Caco-2 (cell line): ENCODE measurements at regions not wholly inside any gene's neighbourhood (a gene's known extent, or its start where the extent isn't known, plus 50 kb on each side); places are given as distances from the start of the nearest gene placed in this dataset.

Experiments used
- BruUV-seq: library from RNA; stranded (reverse); fragments of 400-500 nt; replicated peaks from 2 replicates; lab custom pipeline; 2021; lab: Mats Ljungman, UMichigan
- CTCF ChIA-PET: fragments of 300-600 bp; sonication (Branson Sonifier 250); formaldehyde crosslinking; loops from one replicate; lab custom pipeline; 2022; ENCODE audit warnings: antibody characterized with exemption; lab: Charles Lee
- POLR2A ChIA-PET: fragments of 300-600 bp; sonication (Branson Sonifier 250); formaldehyde crosslinking; loops from one replicate; lab custom pipeline; 2022; ENCODE audit warnings: antibody characterized with exemption; lab: Charles Lee
- DNase-seq, 2 experiments: peaks; one replicate each; pipeline versions ENCODE4 v3.0.0 to v3.0.0-alpha.2; 2020 to 2022
- H3K27me3 ChIP-seq: replicated peaks from 2 replicates; pipeline ENCODE4 v1.6.0; 2011; ENCODE audit warnings: low read length; ENCODE audit not compliant: control insufficient read depth, insufficient read depth
- H3K36me3 ChIP-seq: 2 replicates; pipeline ENCODE4 v1.5.1; 2011; ENCODE audit warnings: low read length; ENCODE audit not compliant: control insufficient read depth, insufficient read depth
- H3K4me1 ChIP-seq: fragments of 250-450 bp; sonication (Bioruptor Pico); 2 replicates; pipeline ENCODE4 v1.5.1; 2020; ENCODE audit warnings: mild to moderate bottlenecking
- H3K4me3 ChIP-seq: 2 replicates; pipeline ENCODE4 v1.5.1; 2011; ENCODE audit warnings: low read depth, mild to moderate bottlenecking, control low read depth, low read length
- H3K9me3 ChIP-seq: fragments of 250-450 bp; sonication (Bioruptor Pico); 2 replicates; pipeline ENCODE4 v1.5.1; 2020; ENCODE audit warnings: mild to moderate bottlenecking, moderate library complexity
- H3K27ac Mint-ChIP-seq: one replicate; pipeline ENCODE4 v1.8.0; 2022; ENCODE audit warnings: mixed read lengths; ENCODE audit not compliant: unreplicated experiment
- H3K27me3 Mint-ChIP-seq: one replicate; pipeline ENCODE4 v1.8.0; 2022; ENCODE audit warnings: mixed read lengths; ENCODE audit not compliant: insufficient read depth, unreplicated experiment
- H3K36me3 Mint-ChIP-seq: one replicate; pipeline ENCODE4 v1.8.0; 2022; ENCODE audit warnings: mild to moderate bottlenecking, mixed read lengths; ENCODE audit not compliant: insufficient read depth, unreplicated experiment
- H3K4me1 Mint-ChIP-seq: one replicate; pipeline ENCODE4 v1.8.0; 2022; ENCODE audit warnings: low read depth, mixed read lengths; ENCODE audit not compliant: unreplicated experiment
- H3K4me3 Mint-ChIP-seq: one replicate; pipeline ENCODE4 v1.8.0; 2022; ENCODE audit warnings: mild to moderate bottlenecking, moderate library complexity, mixed read lengths; ENCODE audit not compliant: unreplicated experiment
- H3K9me3 Mint-ChIP-seq: one replicate; pipeline ENCODE4 v1.8.0; 2022; ENCODE audit warnings: mixed read lengths; ENCODE audit not compliant: unreplicated experiment
- intact Hi-C: fragments of 100-400 bp; cut with micrococcal nuclease; formaldehyde crosslinking; loops from one replicate; pipeline ENCODE4 v1.10.0; 2022; ENCODE audit not compliant: unreplicated experiment
- TF ChIP-seq, protein P1 (sequence below), 2 experiments: fragments of 200-600 bp in 1 of 2; IDR thresholded peaks; 1 replicate in 1 of 2; 2 replicates in 1 of 2; pipeline versions ENCODE4 v1.5.1 to v1.8.0; 2011 to 2022; ENCODE audit warnings: antibody characterized with exemption in 1 of 2, control low read depth in 1 of 2, inconsistent platforms in 1 of 2, low read depth in 1 of 2, low read length in 1 of 2, mild to moderate bottlenecking in 1 of 2, moderate library complexity in 1 of 2; ENCODE audit not compliant: insufficient read depth in 1 of 2, severe bottlenecking in 1 of 2, unreplicated experiment in 1 of 2

DNA sequence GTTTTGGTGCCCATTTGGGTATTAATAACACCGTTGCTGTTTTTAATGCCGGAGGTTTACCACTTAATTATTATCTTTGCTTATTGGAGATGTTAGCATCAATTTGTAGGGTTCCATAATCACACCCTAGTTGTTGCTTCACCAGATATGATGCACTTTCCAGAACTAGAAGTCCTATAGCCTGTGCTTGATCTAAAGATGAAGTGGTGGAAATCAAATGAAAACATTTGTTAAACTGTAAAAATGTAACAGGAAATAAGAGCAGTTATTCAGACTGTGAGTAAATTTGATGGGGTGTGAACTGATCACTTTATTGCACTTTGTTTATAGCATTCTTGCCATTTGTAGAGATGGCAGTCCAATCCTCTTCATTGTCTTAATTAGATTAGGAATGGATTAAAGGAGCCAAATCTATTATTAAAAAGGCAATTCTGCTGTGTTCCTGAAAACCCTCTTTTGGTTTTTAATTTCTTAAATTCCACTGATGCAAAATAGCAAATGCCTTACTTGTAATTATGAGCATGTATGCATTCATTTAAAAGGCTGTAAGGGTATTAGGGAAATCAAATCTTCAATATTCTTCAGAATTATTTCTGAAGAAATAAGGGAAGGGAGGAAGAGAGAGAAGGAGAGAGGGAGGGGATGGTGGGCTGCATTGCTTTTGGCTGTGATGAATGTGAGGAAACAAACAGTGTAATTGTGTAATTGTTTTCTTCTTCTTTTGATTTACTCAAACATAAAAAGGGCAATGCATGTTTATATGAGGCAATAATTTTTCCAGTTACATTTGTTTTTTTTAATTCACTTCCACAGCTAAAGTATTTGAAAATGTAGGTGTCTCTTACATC, 675.2 kb upstream of the WWC1 start:
- Histone ChIP-seq H3K4me1 (no peaks in the 10 kb centered on the region), H3K4me3 (no peak overlapping the region), H3K36me3 (no peaks in the 10 kb centered on the region), H3K27me3 (no peaks in the 10 kb centered on the region; the same call in 1 of the 2 replicates), H3K9me3 (no peaks in the 10 kb centered on the region)
- H3K4me3 Mint-ChIP-seq = no peak overlapping the region
- H3K27me3 Mint-ChIP-seq = peaks cover 19% of the 10 kb centered on the region
- H3K36me3 Mint-ChIP-seq = no peaks in the 10 kb centered on the region
- intact Hi-C loops = no loop called here
- POLR2A ChIA-PET = no interaction called here
- H3K9me3 Mint-ChIP-seq = no peaks in the 10 kb centered on the region
- TF ChIP-seq, protein P1, sequence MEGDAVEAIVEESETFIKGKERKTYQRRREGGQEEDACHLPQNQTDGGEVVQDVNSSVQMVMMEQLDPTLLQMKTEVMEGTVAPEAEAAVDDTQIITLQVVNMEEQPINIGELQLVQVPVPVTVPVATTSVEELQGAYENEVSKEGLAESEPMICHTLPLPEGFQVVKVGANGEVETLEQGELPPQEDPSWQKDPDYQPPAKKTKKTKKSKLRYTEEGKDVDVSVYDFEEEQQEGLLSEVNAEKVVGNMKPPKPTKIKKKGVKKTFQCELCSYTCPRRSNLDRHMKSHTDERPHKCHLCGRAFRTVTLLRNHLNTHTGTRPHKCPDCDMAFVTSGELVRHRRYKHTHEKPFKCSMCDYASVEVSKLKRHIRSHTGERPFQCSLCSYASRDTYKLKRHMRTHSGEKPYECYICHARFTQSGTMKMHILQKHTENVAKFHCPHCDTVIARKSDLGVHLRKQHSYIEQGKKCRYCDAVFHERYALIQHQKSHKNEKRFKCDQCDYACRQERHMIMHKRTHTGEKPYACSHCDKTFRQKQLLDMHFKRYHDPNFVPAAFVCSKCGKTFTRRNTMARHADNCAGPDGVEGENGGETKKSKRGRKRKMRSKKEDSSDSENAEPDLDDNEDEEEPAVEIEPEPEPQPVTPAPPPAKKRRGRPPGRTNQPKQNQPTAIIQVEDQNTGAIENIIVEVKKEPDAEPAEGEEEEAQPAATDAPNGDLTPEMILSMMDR (IDR thresholded peaks at IDR 0.05; ENCODE audit: insufficient read depth in 1 of 2, low read depth in 1 of 2, low read length in 1 of 2, severe bottlenecking in 1 of 2, unreplicated experiment in 1 of 2) = no peak
- CTCF ChIA-PET = no interaction called here
- no TSS peak for BruUV-seq
- H3K27ac Mint-ChIP-seq = no peak overlapping the region
- H3K4me1 Mint-ChIP-seq = no peaks in the 10 kb centered on the region
- no peak for DNase-seq

DNA sequence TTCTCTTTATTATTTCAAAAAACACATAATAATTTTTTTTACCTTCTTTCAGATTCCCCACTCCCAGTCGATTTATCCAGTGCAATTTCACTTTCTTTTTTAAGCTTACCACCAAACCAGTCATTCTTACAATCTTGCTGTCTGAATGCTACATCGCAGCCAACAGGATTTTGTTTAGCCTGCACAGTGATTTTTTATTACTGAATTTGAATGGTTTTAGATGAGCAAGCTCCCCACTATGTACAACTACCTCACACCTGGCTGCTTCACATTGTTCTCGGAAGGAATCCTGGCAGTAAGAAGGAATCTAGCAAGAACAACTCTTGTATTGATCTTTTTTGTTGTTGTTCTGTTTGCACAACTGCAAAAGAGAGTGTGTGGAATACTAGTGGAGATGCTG, 668.1 kb upstream of the WWC1 start:
- POLR2A ChIA-PET = no interaction called here

DNA sequence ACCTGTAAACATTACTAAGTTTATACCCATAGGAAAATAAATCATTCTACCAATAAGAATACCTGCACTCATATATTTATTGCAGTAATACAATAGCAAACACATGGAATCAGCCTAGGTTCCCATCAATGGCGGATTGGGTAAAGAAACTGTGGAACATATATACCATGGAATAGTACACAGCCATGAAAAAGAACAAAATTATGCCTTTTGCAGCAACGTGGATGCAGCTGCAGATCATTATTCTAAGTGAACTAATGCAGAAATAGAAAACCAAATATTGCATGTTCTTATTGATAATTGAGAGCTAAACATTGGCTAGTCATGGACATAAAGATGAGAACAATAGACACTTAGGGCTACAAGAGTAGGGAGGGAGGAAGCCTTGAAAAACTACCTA, 667.4 kb upstream of the WWC1 start:
- Mint-ChIP-seq H3K4me3 (no peak overlapping the region), H3K9me3 (no peaks in the 10 kb centered on the region), H3K27ac (no peak overlapping the region), H3K4me1 (no peaks in the 10 kb centered on the region), H3K27me3 (peaks cover 16% of the 10 kb centered on the region), H3K36me3 (no peaks in the 10 kb centered on the region)
- Histone ChIP-seq H3K4me3 (no peak overlapping the region), H3K4me1 (no peaks in the 10 kb centered on the region), H3K36me3 (no peaks in the 10 kb centered on the region), H3K9me3 (no peaks in the 10 kb centered on the region), H3K27me3 (no peaks in the 10 kb centered on the region; the same call in 1 of the 2 replicates)
- intact Hi-C loops = no loop called here
- CTCF ChIA-PET = no interaction called here
- DNase-seq = no peak
- TF ChIP-seq, protein P1 (IDR thresholded peaks at IDR 0.05; ENCODE audit: insufficient read depth in 1 of 2, low read depth in 1 of 2, low read length in 1 of 2, severe bottlenecking in 1 of 2, unreplicated experiment in 1 of 2) = no peak
- BruUV-seq = no TSS peak
- POLR2A ChIA-PET = no interaction called here

More for the DNA sequence above, 668.1 kb upstream of the WWC1 start:
- Histone ChIP-seq H3K4me1 (no peaks in the 10 kb centered on the region), H3K27me3 (no peaks in the 10 kb centered on the region; the same call in 1 of the 2 replicates), H3K36me3 (no peaks in the 10 kb centered on the region), H3K4me3 (no peak overlapping the region), H3K9me3 (no peaks in the 10 kb centered on the region)
- Mint-ChIP-seq H3K27me3 (peaks cover 21% of the 10 kb centered on the region), H3K27ac (no peak overlapping the region), H3K4me3 (no peak overlapping the region), H3K9me3 (no peaks in the 10 kb centered on the region), H3K4me1 (no peaks in the 10 kb centered on the region), H3K36me3 (no peaks in the 10 kb centered on the region)
- intact Hi-C loops = no loop called here
- TF ChIP-seq, protein P1 (IDR thresholded peaks at IDR 0.05; ENCODE audit: insufficient read depth in 1 of 2, low read depth in 1 of 2, low read length in 1 of 2, severe bottlenecking in 1 of 2, unreplicated experiment in 1 of 2) = no peak
- no TSS peak for BruUV-seq
- DNase-seq = no peak
- CTCF ChIA-PET = no interaction called here
